GM19023 (cell line): ENCODE measurements at regions not wholly inside any gene's neighbourhood (a gene's known extent, or its start where the extent isn't known, plus 50 kb on each side); places are given as distances from the start of the nearest gene placed in this dataset.
"Not testable (repeated sequence)": the region's sequence is repeated elsewhere in the genome, so short reads cannot be mapped to it uniquely, and the experiment has no call there.

Experiments
- ATAC-seq: cut with Tn5 transposase; IDR thresholded peaks from one replicate; pipeline ENCODE4 v1.9.1; 2021; ENCODE audit warnings: mild to moderate bottlenecking, moderate library complexity; ENCODE audit not compliant: unreplicated experiment

DNA sequence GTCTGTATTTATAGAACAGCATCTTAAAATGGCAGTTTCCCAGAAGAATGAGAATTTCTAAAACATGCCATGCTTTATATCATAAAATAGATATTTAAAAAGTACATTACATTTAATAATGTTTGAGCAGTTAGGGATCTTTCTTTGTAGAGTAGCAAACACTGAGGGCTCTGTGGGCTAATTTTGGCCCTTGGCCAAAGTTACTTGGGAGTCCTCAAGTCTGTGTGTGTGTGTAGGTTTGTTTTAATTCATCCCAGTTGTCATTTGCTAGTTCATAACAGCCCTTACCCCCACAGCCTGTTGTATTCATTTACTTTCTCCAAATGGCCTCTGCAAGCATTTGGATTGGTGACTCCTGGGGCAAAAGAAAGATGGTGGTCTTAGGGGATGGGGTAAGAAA, 576.4 kb upstream of the SGCD start:
- ATAC-seq: no peak

DNA sequence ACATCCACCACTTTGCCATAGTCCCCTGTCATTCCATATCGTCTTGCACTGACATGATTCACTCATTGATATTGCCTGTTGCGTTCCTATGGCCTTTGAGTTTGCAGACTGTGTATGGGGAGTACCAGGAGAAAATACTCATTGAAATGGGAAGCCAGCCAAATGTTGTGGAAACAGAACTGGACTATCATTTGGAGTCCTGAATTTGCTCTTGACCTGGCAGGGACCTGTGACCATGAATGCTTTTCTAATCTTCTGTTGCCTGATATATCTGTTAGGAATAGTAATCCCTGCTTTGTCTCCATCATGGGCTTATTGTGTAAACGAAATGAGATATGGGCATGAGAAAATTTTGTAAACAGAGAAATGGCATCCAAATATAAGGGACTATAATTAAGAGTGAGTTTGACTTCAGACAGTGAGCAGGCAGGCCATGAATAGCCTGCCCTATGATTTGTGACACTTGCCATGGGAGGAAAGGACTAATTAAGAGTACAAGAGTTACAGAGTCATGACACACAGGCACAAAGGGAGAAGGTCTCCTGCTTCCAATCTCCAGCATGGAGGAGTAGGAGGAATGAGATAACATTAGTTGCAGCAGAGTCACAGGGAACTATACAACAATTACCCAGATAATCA, 572.9 kb upstream of the SGCD start:
- ATAC-seq: no peak

DNA sequence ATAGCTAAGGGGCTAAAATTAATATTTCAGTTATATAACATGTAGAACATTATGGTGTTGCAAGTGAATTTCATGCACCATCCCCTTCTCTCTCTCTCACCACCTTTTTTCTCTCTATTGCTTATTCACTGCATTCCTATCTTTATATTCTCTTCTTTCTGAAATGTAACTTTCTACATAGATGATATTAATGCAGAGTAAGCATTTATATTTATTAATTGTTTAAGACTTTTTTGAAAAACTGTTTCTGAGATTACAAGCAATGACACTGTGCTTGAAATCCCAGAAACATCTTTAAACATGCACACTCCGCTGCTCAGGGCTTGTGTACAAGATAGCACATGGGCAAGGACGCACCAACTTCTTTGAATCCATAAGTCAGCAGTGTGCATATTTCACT, 567.7 kb upstream of the SGCD start:
- ATAC-seq: no peak

DNA sequence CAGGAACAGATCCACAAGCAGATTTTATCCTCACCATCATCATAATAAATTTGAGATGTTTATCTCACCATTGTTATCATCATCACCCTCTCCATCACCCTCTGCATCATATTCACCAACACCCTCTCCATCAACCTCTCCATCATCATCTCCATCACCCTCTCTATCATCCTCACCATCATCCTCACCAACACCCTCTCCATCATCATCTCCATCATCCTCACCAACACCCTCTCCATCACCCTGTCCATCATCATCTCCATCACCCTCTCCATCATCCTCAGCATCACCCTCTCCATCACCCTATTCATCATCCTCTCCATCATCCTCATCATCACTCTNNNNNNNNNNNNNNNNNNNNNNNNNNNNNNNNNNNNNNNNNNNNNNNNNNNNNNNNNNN, 567.0 kb upstream of the SGCD start:
- no peak for ATAC-seq

GRCh38 chr5:155761502-155761901, 565.5 kb upstream of the SGCD start:
- ATAC-seq: no peak

GRCh38 chr5:155765715-155766114, 561.2 kb upstream of the SGCD start:
- no peak for ATAC-seq

DNA sequence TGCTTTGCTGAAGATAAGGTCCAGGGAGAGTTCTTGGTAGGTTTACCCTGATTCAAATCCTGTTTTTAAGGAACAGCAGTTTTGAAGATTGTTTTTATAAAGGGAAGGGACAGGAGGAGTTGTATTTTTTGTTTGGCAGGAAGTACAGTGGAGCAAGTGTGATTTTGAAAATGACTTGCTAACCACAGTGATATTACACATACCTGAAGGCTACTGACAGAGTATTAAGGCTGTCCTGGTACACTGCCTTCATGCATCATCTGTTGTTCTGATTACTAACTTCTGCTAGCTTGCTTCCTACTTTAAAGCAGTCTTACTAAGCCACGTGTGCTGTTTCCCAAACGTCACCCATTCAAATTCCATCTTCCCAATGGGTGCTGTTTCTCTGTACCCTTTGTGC, 559.5 kb upstream of the SGCD start:
- no peak for ATAC-seq

DNA sequence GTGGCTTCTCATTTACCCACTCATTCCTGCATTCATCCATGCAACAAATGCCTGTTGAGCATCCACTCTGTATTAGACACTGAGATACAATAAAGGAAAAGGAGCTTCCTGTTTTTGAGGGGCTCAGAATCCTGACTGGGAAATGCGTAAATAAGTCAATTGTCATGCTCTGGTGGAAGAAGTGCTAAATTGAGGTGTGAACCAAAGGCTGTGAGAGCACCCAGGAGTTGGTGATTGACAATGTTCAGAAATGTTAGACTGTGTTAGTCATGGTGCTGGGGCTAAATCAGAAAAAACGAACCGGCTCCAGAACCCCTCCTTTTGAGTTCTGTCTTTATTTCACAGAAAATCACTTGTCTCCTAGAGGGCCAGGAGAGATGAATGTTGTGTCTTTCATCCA, 558.6 kb upstream of the SGCD start:
- ATAC-seq: no peak

- no peak for ATAC-seq
Observed at GRCh38 chr5:155772009-155772662, 554.8 kb upstream of the SGCD start.

DNA sequence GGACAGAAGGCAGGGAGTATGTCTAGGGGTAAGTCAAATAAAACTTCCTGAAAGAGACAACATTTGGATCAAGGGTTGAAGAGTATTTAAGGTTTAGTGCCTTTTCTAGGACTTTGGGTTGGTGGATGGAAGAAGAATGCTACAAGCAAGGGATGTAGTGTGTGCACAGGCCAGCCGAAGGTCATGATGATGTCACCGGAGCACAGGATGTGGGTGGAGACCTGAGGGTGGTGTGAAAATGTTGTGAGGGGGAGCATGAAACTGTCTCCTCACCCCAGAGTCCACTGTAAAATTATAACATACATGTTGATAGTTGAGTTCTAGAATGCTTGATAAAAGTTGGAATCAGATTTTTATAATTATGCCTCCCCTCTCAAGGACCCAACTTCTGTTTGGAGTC, 553.3 kb upstream of the SGCD start:
- no peak for ATAC-seq

- ATAC-seq: no peak
Observed at GRCh38 chr5:155780260-155780659, 546.7 kb upstream of the SGCD start.

- no peak for ATAC-seq
Observed at GRCh38 chr5:155783246-155783645, 543.7 kb upstream of the SGCD start.

DNA sequence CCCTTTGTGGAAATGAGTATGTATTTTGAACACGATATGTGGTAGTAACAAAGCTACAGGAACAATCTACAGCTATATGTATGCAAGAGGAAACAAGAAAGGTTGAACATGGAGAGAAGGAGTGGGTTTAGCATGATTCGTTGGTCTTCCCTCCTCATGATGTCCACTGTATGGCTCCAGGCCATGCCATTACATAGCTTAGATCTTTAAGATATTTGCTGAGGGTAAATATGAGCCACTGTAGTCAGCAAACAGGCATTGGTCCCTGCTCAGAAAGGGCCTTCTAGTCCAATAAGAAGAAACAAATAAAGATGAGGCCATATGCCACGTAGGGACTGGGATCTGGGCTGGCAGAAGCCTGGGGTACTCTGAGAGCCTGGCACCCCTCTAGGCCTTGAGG, 543.2 kb upstream of the SGCD start:
- ATAC-seq: no peak

- no peak for ATAC-seq
Observed at GRCh38 chr5:155786108-155786507, 540.9 kb upstream of the SGCD start.

DNA sequence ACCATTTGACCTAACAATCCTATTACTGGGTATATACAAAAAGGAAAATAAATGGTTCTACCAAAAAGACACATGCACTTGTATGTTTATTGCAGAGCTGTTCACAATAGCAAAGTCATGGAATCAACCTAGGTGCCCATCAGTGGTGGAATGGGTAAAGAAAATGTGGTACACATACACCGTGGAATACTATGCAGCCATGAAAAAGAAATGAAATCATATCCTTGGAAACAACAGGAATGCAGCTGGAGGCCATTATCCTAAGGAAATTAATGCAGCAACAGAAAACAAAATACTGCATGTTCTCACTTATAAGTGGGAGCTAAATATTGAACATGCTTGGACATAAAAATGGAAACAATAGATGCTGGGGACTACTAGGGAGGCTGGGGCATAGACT, 534.1 kb upstream of the SGCD start:
- no peak for ATAC-seq

GRCh38 chr5:155794795-155795194, 532.2 kb upstream of the SGCD start:
- no peak for ATAC-seq

- no peak for ATAC-seq
Observed at GRCh38 chr5:155799308-155799707, 527.7 kb upstream of the SGCD start.

DNA sequence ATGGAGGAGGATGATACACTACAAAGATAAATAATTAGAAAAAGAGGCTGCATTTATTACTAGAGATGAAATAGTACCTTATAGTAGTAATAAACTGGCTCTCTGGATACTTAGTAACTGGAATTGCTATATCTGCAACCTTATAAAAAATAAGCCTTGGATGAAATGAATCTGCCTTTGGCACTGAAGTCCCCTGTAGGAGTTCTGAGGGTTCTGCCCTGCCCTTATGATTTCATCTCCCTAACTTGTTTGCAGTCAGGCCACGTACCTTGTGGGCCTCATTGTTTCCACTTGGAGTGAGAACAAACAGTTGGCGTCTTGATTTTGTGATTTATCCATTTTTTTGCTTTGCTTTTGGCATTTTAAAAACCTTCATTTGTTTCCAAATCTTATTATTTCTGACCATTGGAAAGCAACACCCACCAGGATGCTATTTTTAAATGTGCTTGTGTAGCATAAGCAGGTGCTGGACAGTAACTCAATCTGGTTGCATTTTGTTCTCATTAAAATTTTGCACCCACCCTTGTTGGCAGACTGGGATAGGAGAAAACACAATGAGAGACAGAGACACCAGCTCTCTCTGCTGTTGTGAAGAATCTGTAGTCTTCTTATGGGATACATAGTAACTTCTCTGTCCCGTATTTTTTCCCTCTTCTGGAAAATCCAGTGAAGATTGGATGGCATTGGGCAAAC, 518.9 kb upstream of the SGCD start:
- ATAC-seq: no peak

DNA sequence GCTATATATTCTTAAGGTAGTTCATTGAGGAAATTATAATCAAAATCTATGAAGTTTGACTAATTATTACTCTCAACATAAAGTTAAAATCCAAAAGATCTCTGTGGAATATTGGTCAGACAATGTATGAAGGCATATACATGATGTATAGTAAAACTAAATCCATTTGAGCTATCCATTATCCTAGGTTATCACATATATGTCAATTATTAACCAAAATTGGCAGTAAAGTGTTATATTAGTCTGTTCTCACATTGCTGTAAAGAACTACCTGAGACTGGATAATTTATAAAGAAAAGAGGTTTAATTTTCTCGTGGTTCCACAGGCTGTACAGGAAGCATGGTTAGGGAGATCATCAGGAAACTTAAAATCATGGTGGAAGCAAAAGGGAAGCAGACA, 511.7 kb upstream of the SGCD start:
- no peak for ATAC-seq

- no peak for ATAC-seq
Observed at GRCh38 chr5:155822177-155822576, 504.8 kb upstream of the SGCD start.

DNA sequence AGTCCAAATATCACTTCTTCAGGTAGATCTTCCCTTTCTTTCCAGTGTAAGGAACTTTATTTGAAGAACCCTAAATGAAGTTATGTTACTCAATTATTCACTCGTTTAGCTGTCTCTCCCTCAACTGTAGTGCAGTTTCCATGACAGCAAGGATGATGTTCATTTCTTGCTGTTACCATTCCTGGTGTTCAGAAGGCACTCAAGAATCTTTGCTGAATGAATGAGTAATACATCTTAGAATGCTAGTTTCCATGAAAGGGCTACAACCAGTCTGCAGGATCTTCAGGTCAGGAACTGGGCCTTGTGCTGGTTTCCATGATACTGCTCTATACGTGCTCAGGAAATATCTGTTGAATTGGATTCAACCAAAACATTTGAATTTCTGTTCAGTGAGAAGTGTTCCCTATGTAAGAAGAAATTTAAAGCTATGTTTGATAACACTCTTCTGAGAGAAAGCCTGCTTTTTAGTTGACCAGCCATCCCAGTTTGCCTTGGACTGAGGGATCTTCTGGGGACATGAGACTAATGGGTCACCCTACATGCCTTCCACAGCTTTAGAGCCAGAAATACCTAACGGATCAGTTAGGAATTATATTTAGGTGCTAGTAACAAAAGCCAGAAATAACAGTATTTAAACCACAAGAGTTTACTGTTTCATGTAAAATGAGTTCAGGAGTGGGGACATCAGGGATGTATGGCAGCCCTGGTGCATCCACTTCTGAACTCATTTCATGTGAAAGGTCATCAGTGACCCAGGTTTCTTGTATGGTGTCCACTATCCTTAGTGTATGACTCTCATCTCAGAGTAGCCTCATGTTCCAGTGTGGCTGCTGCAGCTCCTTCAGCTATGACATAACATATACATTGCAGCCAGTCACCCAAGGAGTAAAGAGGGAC, 500.1 kb upstream of the SGCD start:
- ATAC-seq: no peak

DNA sequence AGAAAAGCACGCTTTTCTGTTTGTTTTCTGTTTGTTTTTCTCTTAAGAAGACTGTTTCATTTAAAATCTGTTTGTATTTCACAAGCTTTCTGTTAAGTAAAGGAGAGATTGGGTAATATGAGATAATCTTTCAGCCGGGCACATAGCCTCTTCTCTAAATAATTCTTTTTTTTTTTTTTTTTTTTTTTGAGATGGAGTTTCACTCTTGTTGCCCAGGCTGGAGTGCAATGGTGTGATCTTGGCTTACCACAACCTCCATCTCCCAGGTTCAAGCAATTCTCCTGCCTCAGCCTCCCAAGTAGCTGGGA, 499.5 kb upstream of the SGCD start:
- ATAC-seq: not testable (repeated sequence)
